HL-60 (cell line): ENCODE measurements at regions not wholly inside any gene's neighbourhood (a gene's known extent, or its start where the extent isn't known, plus 50 kb on each side); places are given as distances from the start of the nearest gene placed in this dataset.

ENCODE experiments used
- POLR2AphosphoS5 ChIP-seq: IDR thresholded peaks from 2 replicates; pipeline ENCODE4 v1.6.1; 2012; ENCODE audit warnings: low read depth
- TF ChIP-seq, protein P1 (sequence below): IDR thresholded peaks from one replicate; pipeline ENCODE4 v1.5.1; 2011; ENCODE audit warnings: low read length, control low read depth, inconsistent platforms; ENCODE audit not compliant: insufficient read depth

DNA sequence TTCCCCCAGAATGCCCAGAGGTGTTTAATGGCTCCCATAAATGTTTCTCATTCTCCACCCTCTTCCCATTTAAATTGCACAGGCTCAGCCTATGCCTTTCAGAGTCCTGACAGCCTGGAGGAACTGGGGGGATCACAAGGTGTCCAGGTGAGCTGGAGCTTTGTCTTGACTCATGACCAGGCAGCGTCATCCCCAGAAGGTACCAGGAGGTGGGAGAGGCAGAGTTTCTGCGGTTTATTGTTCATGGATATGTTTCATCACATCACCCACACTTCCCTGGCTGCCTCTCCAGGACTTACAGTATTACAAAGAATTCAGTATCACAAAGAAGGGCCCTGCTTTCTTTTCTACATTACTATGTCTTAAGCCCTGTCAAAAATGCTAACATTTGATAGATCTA lies 103.2 kb upstream of the GALNT18 start:
- TF ChIP-seq, protein P1, sequence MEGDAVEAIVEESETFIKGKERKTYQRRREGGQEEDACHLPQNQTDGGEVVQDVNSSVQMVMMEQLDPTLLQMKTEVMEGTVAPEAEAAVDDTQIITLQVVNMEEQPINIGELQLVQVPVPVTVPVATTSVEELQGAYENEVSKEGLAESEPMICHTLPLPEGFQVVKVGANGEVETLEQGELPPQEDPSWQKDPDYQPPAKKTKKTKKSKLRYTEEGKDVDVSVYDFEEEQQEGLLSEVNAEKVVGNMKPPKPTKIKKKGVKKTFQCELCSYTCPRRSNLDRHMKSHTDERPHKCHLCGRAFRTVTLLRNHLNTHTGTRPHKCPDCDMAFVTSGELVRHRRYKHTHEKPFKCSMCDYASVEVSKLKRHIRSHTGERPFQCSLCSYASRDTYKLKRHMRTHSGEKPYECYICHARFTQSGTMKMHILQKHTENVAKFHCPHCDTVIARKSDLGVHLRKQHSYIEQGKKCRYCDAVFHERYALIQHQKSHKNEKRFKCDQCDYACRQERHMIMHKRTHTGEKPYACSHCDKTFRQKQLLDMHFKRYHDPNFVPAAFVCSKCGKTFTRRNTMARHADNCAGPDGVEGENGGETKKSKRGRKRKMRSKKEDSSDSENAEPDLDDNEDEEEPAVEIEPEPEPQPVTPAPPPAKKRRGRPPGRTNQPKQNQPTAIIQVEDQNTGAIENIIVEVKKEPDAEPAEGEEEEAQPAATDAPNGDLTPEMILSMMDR = no peak
- TF ChIP-seq POLR2AphosphoS5 = no peak
